Germinal center (tissue), 1 donor: ENCODE measurements at regions not wholly inside any gene's neighbourhood (a gene's known extent, or its start where the extent isn't known, plus 50 kb on each side); places are given as distances from the start of the nearest gene placed in this dataset.
"Not testable (repeated sequence)": the region's sequence is repeated elsewhere in the genome, so short reads cannot be mapped to it uniquely, and the experiment has no call there.

Source experiments
- DNase-seq: peaks from one replicate; pipeline ENCODE4 v3.0.0; 2012; ENCODE audit warnings: mixed read lengths, low spot score

DNA sequence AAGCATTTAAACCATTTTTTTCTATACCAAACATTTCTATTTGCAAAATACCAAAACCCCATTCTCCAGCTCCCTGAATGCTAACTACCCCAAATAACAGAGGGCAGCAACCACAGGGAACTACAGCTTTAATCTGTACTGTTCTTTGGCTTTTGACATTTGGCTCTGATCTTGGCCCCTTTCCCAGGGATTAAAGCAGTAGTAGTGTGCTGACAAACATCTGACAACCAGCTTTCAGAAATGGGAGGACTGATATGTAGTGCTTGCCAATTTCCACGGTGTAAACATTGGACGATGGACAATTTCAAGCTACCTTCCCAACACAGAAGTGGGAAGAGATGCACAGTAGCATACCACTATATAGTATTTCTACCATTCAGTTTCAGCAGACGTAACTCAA lies 88.4 kb upstream of the TEAD1 start:
- no peak for DNase-seq

- DNase-seq, result no peak
Observed at GRCh38 chr11:12587333-12587991, 86.8 kb upstream of the TEAD1 start.

DNA sequence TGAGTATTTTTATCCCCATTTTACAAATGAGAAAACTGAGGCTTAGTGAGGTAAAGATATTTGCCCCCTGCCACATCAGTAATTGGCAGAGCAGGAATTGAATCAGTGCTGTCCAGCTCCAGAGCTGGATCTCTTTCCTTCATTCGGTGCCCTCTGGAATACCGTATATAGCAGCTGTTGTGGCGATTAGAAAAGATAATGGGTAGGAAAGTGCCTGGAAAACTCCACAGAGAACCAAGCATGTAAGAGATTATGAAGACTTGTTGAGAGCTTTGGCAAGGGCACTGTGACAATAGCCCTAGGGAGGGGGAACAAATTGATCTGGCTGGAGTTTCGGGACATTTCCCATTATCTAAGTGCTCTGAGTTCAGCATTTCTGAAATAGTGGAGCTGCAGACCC lies 82.5 kb upstream of the TEAD1 start:
- DNase-seq, result no peak

DNA sequence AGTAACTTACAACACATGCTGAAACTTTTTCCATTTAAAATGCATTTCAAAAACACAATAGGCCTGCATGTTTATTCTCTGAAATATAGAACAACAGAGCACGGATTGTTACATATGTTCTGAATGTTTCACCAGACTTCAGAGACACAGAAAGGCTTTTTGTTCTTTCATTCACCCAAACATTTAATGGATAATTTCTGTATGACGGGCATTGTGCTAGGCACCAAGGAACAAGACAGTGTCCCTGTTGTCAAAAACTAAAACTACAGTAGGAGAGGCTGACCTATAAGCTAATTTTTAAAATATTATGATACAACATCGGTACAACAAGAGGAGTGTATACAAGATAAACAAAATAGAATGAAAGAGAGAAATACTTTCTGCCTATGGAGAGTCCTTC lies 81.9 kb upstream of the TEAD1 start:
- no peak for DNase-seq

DNA sequence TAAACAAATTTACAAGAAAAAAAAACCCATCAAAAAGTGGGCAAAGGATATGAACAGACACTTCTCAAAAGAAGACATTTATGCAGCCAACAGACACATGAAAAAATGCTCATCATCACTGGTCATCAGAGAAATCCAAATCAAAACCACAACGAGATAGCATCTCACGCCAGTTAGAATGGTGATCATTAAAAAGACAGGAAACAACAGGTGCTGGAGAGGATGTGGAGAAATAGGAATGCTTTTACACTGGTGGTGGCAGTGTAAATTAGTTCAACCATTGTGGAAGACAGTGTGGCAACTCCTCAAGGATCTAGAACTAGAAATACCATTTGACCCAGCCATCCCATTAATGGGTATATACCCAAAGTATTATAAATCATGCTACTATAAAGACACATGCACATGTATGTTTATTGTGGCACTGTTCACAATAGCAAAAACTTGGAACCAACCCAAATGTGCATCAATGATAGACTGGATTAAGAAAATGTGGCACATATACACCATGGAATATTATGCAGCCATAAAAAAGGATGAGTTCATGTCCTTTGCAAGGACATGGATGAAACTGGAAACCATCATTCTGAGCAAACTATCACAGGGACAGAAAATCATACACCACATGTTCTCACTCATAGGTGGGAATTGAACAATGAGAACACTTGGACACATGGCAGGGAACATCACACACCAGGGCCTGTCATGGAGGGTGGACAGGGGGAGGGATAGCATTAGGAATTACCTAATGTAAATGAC lies 79.0 kb upstream of the TEAD1 start:
- DNase-seq, result not testable (repeated sequence)

DNA sequence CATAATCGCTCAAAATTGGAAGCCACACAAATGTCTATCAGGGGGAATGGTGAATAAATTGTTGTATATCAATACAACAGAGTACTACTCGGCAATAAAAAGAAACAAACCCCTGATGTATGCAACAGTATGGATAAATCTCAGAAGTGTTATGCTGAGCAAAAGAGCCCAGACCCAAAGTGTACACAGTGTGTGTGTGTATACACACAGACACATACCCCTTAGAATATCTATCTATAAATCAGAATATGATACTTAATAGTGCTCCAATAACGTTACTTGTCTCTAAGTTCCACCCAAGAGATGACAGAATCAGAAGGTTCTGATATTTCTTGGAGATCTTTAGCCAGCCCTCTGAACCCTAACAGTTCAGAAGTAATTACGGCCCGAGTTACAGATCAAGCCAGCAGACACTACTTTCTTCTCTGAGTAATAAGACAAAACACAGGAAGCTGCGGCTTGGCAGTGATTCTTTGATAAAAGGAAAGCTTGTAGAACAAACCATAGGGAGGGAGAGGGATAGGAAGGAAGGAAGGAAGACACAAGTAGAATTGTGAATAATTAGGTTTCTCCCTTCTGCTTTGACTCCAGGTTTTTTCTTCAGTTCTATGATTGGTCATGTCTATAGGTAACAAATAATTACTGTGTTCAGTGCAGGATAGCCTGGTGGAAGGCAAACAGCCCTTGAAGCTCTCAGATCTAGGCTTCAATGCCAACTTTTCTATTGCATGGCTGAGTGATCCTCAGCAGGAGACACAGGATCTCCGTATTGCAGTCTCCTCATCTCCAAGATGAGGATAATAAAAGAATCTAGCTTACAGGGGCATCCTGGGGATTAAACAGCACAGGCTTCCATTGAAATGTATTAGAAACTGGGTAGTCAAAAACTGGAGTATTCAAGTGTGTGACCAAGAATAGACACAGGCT lies 75.6 kb upstream of the TEAD1 start:
- DNase-seq, result no peak

GRCh38 chr11:12599408-12600143 lies 74.6 kb upstream of the TEAD1 start:
- DNase-seq, result peak; percentile 15

DNA sequence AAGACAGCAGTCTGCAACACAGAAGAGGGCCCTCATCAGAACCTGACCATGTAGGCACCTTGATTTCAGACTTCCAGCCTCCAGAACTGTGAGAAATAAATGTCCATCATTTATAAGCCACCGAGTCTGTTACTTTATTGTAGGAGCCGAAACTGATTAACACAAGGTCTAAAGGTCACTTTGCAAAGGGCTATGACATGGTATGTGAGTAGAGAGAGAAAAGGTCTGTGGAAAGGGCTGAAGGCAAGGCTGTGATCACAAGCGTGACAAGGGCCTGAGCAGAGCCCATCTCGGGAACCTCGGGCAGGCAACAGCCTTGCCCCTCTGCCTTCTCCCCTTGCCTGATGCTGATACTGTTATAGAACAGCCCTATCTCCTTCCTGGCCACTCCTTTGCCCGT lies 73.4 kb upstream of the TEAD1 start:
- DNase-seq, result no peak

DNA sequence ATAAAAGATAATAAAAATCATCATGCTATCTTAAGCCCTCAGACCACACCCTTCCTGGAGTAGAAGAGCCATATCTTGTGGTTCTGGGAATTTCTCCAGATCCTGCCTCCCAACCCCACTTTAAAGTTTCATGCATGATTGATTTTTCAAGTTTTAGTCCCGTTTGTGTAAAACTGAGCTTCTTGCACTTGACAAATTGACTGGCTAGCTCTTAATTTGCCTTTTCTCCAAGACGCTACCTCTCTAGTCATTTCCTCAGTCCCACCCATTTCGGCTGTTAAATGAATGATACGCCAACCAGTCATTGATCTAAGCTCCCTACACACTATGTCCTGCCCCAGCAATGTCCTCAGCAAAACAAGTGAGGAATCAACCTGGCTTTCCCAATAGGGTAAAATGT lies 71.8 kb upstream of the TEAD1 start:
- DNase-seq, result no peak

GRCh38 chr11:12603143-12604088 lies 70.8 kb upstream of the TEAD1 start:
- no peak for DNase-seq

DNA sequence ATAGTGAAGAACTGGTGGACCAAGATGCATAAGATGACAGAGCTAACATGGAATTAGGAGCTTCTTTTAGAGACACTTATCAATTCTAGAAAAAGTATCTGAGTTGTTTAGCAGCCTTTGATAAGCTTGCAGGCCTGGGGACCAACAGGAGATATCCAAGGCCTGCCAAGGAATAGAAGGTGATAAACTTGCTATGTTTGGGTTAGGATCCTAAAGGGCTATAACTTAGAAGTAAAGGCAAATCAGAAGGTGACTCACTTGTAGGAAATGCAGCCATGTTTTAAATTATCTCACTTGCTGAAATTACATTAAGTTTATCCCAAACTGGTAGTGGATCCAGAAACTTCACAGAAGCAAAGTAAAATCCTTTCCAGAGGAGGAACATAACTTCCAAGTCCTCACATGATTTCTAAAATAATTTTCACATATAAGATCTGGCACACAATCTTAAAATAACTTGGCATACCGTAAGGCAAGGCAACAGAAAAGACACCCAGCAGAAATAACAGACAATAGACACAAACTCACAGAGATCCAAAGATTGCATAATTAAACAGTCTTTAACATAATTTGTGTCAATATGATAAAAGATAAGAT lies 69.6 kb upstream of the TEAD1 start:
- no peak for DNase-seq

DNA sequence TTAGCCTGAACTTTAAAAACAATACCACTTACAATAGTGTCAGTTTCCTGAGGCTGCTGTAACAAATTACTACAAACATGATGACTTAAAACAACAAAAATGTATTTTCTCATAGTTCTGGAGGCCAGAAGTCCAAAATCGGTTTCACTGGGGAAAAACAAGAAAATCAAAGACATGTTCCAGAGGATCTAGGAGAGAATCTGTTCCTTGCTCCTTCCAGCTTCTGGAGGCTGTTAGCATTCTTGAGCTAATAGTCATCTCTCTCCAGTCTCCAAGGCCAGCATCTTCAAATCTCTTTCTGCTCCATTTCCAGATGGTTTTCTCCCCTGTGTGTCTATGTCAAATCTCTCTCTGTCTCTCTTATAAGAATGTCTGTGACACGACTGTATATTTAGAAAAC lies 67.6 kb upstream of the TEAD1 start:
- DNase-seq, result no peak

DNA sequence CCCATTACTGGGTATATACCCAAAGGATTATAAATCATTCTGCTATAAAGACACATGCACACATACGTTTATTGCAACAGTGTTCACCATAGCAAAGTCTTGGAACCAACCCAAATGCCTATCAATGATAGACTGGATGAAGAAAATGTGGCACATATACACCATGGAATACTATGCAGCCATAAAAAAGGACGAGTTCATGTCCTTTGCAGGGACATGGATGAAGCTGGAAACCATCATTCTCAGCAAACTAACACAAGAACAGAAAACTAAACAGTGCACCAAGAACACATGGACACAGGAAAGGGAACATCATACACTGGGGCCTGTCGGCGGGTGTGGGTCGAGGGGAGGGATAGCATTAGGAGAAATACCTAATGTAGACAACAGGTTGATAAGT lies 65.5 kb upstream of the TEAD1 start:
- DNase-seq, result not testable (repeated sequence)

GRCh38 chr11:12611352-12611751 lies 62.9 kb upstream of the TEAD1 start:
- no peak for DNase-seq

- no peak for DNase-seq
Observed at GRCh38 chr11:12617632-12618031, 56.6 kb upstream of the TEAD1 start.

DNA sequence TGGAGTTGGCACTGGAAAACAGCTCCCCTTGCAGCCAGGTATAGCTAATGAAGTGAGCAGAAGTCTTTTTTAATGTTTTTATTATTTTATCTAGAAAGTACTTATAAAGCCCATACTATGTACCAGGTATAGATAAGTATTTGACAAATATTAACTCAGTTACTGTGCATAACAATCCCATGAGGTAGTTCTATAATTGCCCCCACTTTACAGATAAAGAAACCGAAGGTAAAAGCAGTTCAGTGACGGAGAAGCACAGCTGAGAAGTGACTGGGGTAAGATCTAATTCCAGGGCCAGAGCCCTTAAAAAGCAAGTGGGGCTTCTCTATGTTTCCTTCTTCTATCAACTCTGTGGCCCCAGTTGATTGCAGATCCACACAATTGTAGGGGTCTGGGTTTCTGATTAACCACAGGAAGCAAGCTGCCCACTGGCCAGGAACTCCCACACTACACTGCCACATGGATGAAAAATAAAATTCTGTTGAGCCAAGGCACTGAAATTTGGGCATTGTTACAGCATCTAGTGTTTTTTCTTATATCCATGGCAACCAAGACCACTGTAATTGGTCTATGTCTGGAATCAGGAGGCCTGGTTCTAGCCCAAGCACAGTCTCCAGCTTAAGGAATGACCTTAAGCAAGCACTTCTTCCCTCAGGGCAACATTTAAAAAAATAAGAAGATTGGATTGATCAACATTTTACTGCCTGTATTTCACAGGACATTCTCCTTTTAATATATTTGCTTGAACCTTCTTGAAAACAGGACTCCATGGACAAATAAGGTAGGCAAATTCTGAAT lies 55.3 kb upstream of the TEAD1 start:
- DNase-seq, result no peak

DNA sequence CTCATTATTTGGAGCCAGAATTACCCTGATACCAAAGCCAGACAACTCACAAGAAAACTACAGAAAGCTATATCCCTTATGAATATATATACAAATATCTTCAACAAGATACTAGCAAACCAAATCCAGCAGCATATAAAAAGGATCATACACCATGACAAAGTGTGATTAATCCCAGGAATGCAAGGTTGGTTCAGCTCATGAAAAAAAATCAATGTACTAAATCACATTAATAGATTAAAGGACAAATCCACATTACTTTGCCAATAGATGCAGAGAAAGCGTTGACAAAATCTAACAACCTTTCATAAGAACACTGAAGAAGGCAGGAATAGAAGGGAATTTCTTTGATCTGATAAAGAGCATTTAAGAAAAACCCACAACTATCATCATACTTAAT lies 50.4 kb upstream of the TEAD1 start:
- DNase-seq, result no peak
